GM12878 (cell line): ENCODE measurements at regions not wholly inside any gene's neighbourhood (a gene's known extent, or its start where the extent isn't known, plus 50 kb on each side); places are given as distances from the start of the nearest gene placed in this dataset.

Experiments
- ATAC-seq: fragments of 200-7000 bp; cut with Tn5 transposase; 3 replicates; pipeline ENCODE4 v1.9.1; 2020; ENCODE audit warnings: mild to moderate bottlenecking, moderate library complexity
- BruUV-seq: library from RNA; stranded (reverse); fragments of 400-500 nt; replicated peaks from 2 replicates; lab custom pipeline; 2021; lab: Mats Ljungman, UMichigan
- CTCF ChIA-PET: fragments of 300-600 bp; sonication (Branson Sonifier 250); formaldehyde crosslinking; extraction: SDS; loops from one replicate; lab custom pipeline; 2021; ENCODE audit warnings: inconsistent platforms; lab: Yijun Ruan, JAX
- POLR2A ChIA-PET: fragments of 350-600 bp; formaldehyde crosslinking; extraction: SDS; loops from one replicate; lab custom pipeline; 2021; ENCODE audit warnings: inconsistent platforms; lab: Charles Lee
- RAD21 ChIA-PET: fragments of 300-600 bp; sonication (Branson Sonifier 250); formaldehyde crosslinking; loops from one replicate; lab custom pipeline; 2023; ENCODE audit warnings: antibody characterized with exemption; ENCODE audit not compliant: unreplicated experiment; lab: Charles Lee
- SMC1A ChIA-PET: fragments of 300-600 bp; sonication (Branson Sonifier 250); formaldehyde crosslinking; loops from one replicate; lab custom pipeline; 2023; ENCODE audit not compliant: unreplicated experiment, uncharacterized antibody; lab: Charles Lee
- DNase-seq: peaks from one replicate; pipeline ENCODE4 v3.0.0-alpha.2; 2011; ENCODE audit warnings: low read depth, low spot score
- FAIRE-seq: peaks from 3 replicates; lab custom pipeline; 2011; peaks lifted over from hg19 to GRCh38; lab: Jason Lieb, UNC
- H2AFZ ChIP-seq: 2 replicates; pipeline ENCODE4 v1.6.0; 2011; ENCODE audit warnings: low read depth, low read length, control low read depth; ENCODE audit not compliant: control insufficient read depth
- H3K27ac ChIP-seq: 2 replicates; pipeline ENCODE4 v1.5.1; 2011; ENCODE audit warnings: control low read depth; ENCODE audit not compliant: control insufficient read depth, insufficient read depth
- H3K27me3 ChIP-seq, 2 experiments: replicated peaks in 1 of 2; 2 replicates each; pipeline versions ENCODE4 v1.6.0 to v1.6.1; 2011; ENCODE audit warnings: low read length in 1 of 2; ENCODE audit not compliant: control insufficient read depth in 2 of 2, insufficient read depth in 2 of 2
- H3K36me3 ChIP-seq, 2 experiments: 2 replicates each; pipeline ENCODE4 v1.5.1; 2011; ENCODE audit warnings: low read length in 1 of 2; ENCODE audit not compliant: control insufficient read depth in 2 of 2, insufficient read depth in 2 of 2
- H3K4me1 ChIP-seq: 2 replicates; pipeline ENCODE4 v1.6.1; 2011; ENCODE audit warnings: mild to moderate bottlenecking, low read length, moderate library complexity, mixed read lengths; ENCODE audit not compliant: control insufficient read depth, insufficient read depth
- H3K4me2 ChIP-seq: 2 replicates; pipeline ENCODE4 v1.6.0; 2011; ENCODE audit warnings: control low read depth; ENCODE audit not compliant: control insufficient read depth, insufficient read depth
- H3K4me3 ChIP-seq: fragments of 200-600 bp; sonication (generic); 2 replicates; pipeline ENCODE4 v1.5.1; 2016
- H3K79me2 ChIP-seq: 2 replicates; pipeline ENCODE4 v1.6.0; 2011; ENCODE audit warnings: low read length; ENCODE audit not compliant: control insufficient read depth, insufficient read depth
- H3K9ac ChIP-seq: 2 replicates; pipeline ENCODE4 v1.8.0; 2011; ENCODE audit warnings: low read length, control low read depth, mixed read lengths; ENCODE audit not compliant: control insufficient read depth, insufficient read depth
- H3K9me3 ChIP-seq: replicated peaks from 3 replicates; pipeline ENCODE4 v1.5.1; 2011; ENCODE audit warnings: mild to moderate bottlenecking, low read length; ENCODE audit not compliant: control insufficient read depth, insufficient read depth
- H4K20me1 ChIP-seq: 2 replicates; pipeline ENCODE4 v1.6.0; 2011; ENCODE audit not compliant: control insufficient read depth, insufficient read depth
- BHLHE40 ChIP-seq, 2 experiments: fragments of 450-650 bp in 1 of 2; IDR thresholded peaks; 2 replicates each; pipeline ENCODE4 v1.6.1; 2011 to 2017; ENCODE audit warnings: low read depth in 2 of 2, borderline replicate concordance in 1 of 2, improper control_type of control experiment in 1 of 2, low read length in 1 of 2, mild to moderate bottlenecking in 1 of 2
- E2F4 ChIP-seq: IDR thresholded peaks from 2 replicates; pipeline ENCODE4 v1.6.1; 2012; ENCODE audit warnings: low read depth, low read length, improper control_type of control experiment
- EZH2 ChIP-seq: IDR thresholded peaks from 2 replicates; pipeline ENCODE4 v1.6.1; 2012; ENCODE audit warnings: low read depth, mild to moderate bottlenecking, control low read depth, inconsistent platforms, low read length, borderline replicate concordance; ENCODE audit not compliant: control insufficient read depth
- FOXK2 ChIP-seq: fragments of 450-650 bp; IDR thresholded peaks from 2 replicates; pipeline ENCODE4 v1.6.1; 2017; ENCODE audit warnings: mild to moderate bottlenecking, moderate library complexity
- FOXM1 ChIP-seq: IDR thresholded peaks from 2 replicates; pipeline ENCODE4 v1.6.1; 2012; ENCODE audit warnings: low read depth, mild to moderate bottlenecking, inconsistent platforms, low read length, moderate library complexity
- NR2C2 ChIP-seq: IDR thresholded peaks from 2 replicates; pipeline ENCODE4 v1.6.1; 2011; ENCODE audit warnings: borderline replicate concordance, low read depth; ENCODE audit not compliant: control insufficient read depth, insufficient read length
- RBBP5 ChIP-seq: fragments of 200-600 bp; sonication (generic); conservative IDR thresholded peaks from 2 replicates; pipeline ENCODE4 v1.6.1; 2016
- RFX5 ChIP-seq: IDR thresholded peaks from 2 replicates; pipeline ENCODE4 v1.6.1; 2011; ENCODE audit warnings: low read depth, low read length, improper control_type of control experiment
- TCF7 ChIP-seq: IDR thresholded peaks from 2 replicates; pipeline ENCODE4 v1.6.1; 2014; ENCODE audit warnings: antibody characterized with exemption, borderline replicate concordance
- USF2 ChIP-seq: IDR thresholded peaks from 2 replicates; pipeline ENCODE4 v1.6.1; 2011; ENCODE audit warnings: low read depth, low read length, improper control_type of control experiment, borderline replicate concordance
- WGBS: methylation state at CpG from one replicate; pipeline ENCODE4 v1.1.6; 2016; ENCODE audit warnings: low lambda C conversion rate; ENCODE audit not compliant: insufficient replicate concordance, insufficient coverage; ENCODE audit errors: missing lambda C conversion rate; 5-methylcytosine and 5-hydroxymethylcytosine counted together
- in situ Hi-C: fragments of 300-500 bp; cut with MboI; formaldehyde crosslinking; loops from 9 replicates; pipeline ENCODE4 v1.14.3; 2018; ENCODE audit warnings: mixed read lengths
- intact Hi-C: fragments of 100-400 bp; cut with micrococcal nuclease; formaldehyde crosslinking; loops from one replicate; pipeline ENCODE4 v1.14.2; 2022; ENCODE audit not compliant: unreplicated experiment
- TF ChIP-seq, protein P1 (sequence below), 3 experiments: IDR thresholded peaks in 2 of 3; conservative IDR thresholded peaks in 1 of 3; 2 replicates each; pipeline ENCODE4 v1.5.1; 2011; ENCODE audit warnings: low read depth in 3 of 3, low read length in 3 of 3, mild to moderate bottlenecking in 3 of 3, control low read depth in 2 of 3, moderate library complexity in 2 of 3, inconsistent platforms in 1 of 3, mixed read lengths in 1 of 3; ENCODE audit not compliant: control insufficient read depth in 2 of 3, insufficient read depth in 1 of 3; ENCODE audit errors: extremely low read depth in 1 of 3
- TF ChIP-seq, protein P2 (sequence below): IDR thresholded peaks from 2 replicates; pipeline ENCODE4 v1.6.1; 2012; ENCODE audit warnings: improper control_type of control experiment, low read depth, low read length; ENCODE audit not compliant: insufficient replicate concordance

- in situ Hi-C loops, result no loop called here
- ChIA-PET CTCF (interaction anchor here (0.6 to 1.7 kb wide), 2 partner anchors 53 to 112 kb away, joined by 3 to 4 read pairs; no protein-coding TSS in a partner anchor), POLR2A (no interaction called here), SMC1A (interaction anchor here (1.2 kb wide), 1 partner anchor 10 kb away, joined by 3 read pairs; no protein-coding TSS in a partner anchor), RAD21 (no interaction called here)
- WGBS, result 0% methylated on average over 1 of the region's 1 CpG
- no peak for DNase-seq
- H3K9ac ChIP-seq, result no peak overlapping the region
- no peak for ATAC-seq
- no peaks in the 10 kb centered on the region for H3K79me2 ChIP-seq
- TF ChIP-seq RBBP5 (no peak), E2F4 (no peak), EZH2 (no peak), NR2C2 (no peak), BHLHE40 (IDR thresholded peaks at IDR 0.05; ENCODE audit: borderline replicate concordance in 1 of 2, low read depth in 2 of 2, low read length in 1 of 2) (no peak), RFX5 (no peak), FOXM1 (no peak), TCF7 (no peak), USF2 (no peak), FOXK2 (no peak)
- TF ChIP-seq, protein P1, sequence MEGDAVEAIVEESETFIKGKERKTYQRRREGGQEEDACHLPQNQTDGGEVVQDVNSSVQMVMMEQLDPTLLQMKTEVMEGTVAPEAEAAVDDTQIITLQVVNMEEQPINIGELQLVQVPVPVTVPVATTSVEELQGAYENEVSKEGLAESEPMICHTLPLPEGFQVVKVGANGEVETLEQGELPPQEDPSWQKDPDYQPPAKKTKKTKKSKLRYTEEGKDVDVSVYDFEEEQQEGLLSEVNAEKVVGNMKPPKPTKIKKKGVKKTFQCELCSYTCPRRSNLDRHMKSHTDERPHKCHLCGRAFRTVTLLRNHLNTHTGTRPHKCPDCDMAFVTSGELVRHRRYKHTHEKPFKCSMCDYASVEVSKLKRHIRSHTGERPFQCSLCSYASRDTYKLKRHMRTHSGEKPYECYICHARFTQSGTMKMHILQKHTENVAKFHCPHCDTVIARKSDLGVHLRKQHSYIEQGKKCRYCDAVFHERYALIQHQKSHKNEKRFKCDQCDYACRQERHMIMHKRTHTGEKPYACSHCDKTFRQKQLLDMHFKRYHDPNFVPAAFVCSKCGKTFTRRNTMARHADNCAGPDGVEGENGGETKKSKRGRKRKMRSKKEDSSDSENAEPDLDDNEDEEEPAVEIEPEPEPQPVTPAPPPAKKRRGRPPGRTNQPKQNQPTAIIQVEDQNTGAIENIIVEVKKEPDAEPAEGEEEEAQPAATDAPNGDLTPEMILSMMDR (IDR thresholded peaks at IDR 0.05 in 2 of 3, conservative IDR thresholded peaks at IDR 0.05 in 1 of 3; ENCODE audit: control insufficient read depth in 2 of 3, extremely low read depth in 1 of 3, insufficient read depth in 1 of 3, low read depth in 3 of 3, low read length in 3 of 3), result no peak
- TF ChIP-seq, protein P2, sequence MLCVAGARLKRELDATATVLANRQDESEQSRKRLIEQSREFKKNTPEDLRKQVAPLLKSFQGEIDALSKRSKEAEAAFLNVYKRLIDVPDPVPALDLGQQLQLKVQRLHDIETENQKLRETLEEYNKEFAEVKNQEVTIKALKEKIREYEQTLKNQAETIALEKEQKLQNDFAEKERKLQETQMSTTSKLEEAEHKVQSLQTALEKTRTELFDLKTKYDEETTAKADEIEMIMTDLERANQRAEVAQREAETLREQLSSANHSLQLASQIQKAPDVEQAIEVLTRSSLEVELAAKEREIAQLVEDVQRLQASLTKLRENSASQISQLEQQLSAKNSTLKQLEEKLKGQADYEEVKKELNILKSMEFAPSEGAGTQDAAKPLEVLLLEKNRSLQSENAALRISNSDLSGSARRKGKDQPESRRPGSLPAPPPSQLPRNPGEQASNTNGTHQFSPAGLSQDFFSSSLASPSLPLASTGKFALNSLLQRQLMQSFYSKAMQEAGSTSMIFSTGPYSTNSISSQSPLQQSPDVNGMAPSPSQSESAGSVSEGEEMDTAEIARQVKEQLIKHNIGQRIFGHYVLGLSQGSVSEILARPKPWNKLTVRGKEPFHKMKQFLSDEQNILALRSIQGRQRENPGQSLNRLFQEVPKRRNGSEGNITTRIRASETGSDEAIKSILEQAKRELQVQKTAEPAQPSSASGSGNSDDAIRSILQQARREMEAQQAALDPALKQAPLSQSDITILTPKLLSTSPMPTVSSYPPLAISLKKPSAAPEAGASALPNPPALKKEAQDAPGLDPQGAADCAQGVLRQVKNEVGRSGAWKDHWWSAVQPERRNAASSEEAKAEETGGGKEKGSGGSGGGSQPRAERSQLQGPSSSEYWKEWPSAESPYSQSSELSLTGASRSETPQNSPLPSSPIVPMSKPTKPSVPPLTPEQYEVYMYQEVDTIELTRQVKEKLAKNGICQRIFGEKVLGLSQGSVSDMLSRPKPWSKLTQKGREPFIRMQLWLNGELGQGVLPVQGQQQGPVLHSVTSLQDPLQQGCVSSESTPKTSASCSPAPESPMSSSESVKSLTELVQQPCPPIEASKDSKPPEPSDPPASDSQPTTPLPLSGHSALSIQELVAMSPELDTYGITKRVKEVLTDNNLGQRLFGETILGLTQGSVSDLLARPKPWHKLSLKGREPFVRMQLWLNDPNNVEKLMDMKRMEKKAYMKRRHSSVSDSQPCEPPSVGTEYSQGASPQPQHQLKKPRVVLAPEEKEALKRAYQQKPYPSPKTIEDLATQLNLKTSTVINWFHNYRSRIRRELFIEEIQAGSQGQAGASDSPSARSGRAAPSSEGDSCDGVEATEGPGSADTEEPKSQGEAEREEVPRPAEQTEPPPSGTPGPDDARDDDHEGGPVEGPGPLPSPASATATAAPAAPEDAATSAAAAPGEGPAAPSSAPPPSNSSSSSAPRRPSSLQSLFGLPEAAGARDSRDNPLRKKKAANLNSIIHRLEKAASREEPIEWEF, result no peak
- H3K4me3 ChIP-seq, result no peak overlapping the region
- no peak overlapping the region for H3K4me2 ChIP-seq
- no peak overlapping the region for H2AFZ ChIP-seq
- H3K27ac ChIP-seq, result no peak overlapping the region
- no peaks in the 10 kb centered on the region for H3K4me1 ChIP-seq
- no peak for FAIRE-seq
- no peaks in the 10 kb centered on the region for H4K20me1 ChIP-seq
- intact Hi-C loops, result no loop called here
- H3K9me3 ChIP-seq, result no peaks in the 10 kb centered on the region
- BruUV-seq, result no TSS peak
- H3K27me3 ChIP-seq, result no peaks in the 10 kb centered on the region; a peak in 1 of 4 replicates
- no peaks in the 10 kb centered on the region for H3K36me3 ChIP-seq
Measured at GRCh38 chr5:57041570-57041969, 89.6 kb upstream of the MIER3 start.
